Endodermal cell (in vitro differentiated cells): ENCODE measurements at regions not wholly inside any gene's neighbourhood (a gene's known extent, or its start where the extent isn't known, plus 50 kb on each side); places are given as distances from the start of the nearest gene placed in this dataset.
"Not testable (repeated sequence)": the region's sequence is repeated elsewhere in the genome, so short reads cannot be mapped to it uniquely, and the experiment has no call there.

Experiments used
- DNase-seq: peaks from one replicate; pipeline ENCODE4 v3.0.0-alpha.2; 2017
- H3K27ac ChIP-seq: 2 replicates; pipeline ENCODE4 v1.5.1; 2013; ENCODE audit warnings: mild to moderate bottlenecking, low read depth, low read length, moderate library complexity
- H3K27me3 ChIP-seq: 2 replicates; pipeline ENCODE4 v1.6.1; 2013; ENCODE audit warnings: mild to moderate bottlenecking, low read length, moderate library complexity; ENCODE audit not compliant: insufficient read depth, control insufficient read depth, poor library complexity, severe bottlenecking
- H3K36me3 ChIP-seq: 2 replicates; pipeline ENCODE4 v1.7.0; 2013; ENCODE audit warnings: mild to moderate bottlenecking, low read length, moderate library complexity; ENCODE audit not compliant: control insufficient read depth, insufficient read depth
- H3K4me1 ChIP-seq: one replicate; pipeline ENCODE4 v1.7.0; 2013; ENCODE audit warnings: low read length; ENCODE audit not compliant: control insufficient read depth, insufficient read depth
- H3K4me3 ChIP-seq: 2 replicates; pipeline ENCODE4 v1.5.1; 2013; ENCODE audit warnings: mild to moderate bottlenecking, low read length, moderate library complexity
- H3K9ac ChIP-seq: 2 replicates; pipeline ENCODE4 v1.6.1; 2013; ENCODE audit warnings: mild to moderate bottlenecking, low read length, moderate library complexity; ENCODE audit not compliant: poor library complexity, severe bottlenecking; ENCODE audit errors: extremely low read depth
- H3K9me3 ChIP-seq: 2 replicates; pipeline ENCODE4 v1.6.1; 2013; ENCODE audit warnings: mild to moderate bottlenecking, low read length, moderate library complexity; ENCODE audit not compliant: control insufficient read depth
- H3K27ac Mint-ChIP-seq: 2 replicates; pipeline ENCODE4 v1.8.0; 2020; ENCODE audit warnings: mixed read lengths
- H3K27me3 Mint-ChIP-seq: 2 replicates; pipeline ENCODE4 v1.8.0; 2021; ENCODE audit warnings: mild to moderate bottlenecking, mixed read lengths; ENCODE audit not compliant: insufficient read depth
- H3K36me3 Mint-ChIP-seq: 2 replicates; pipeline ENCODE4 v1.8.0; 2020; ENCODE audit warnings: low read depth, mixed read lengths
- H3K4me1 Mint-ChIP-seq: 2 replicates; pipeline ENCODE4 v1.8.0; 2020; ENCODE audit warnings: mixed read lengths
- H3K4me3 Mint-ChIP-seq: 2 replicates; pipeline ENCODE4 v1.8.0; 2020; ENCODE audit warnings: mild to moderate bottlenecking, moderate library complexity, mixed read lengths
- H3K9me3 Mint-ChIP-seq: 2 replicates; pipeline ENCODE4 v1.8.0; 2020; ENCODE audit warnings: mild to moderate bottlenecking, mixed read lengths
- WGBS, 2 experiments: methylation state at CpG; one replicate each; pipeline versions ENCODE4 v1.1.5 to v1.1.7; 2013; ENCODE audit warnings: missing lambda C conversion rate in 2 of 2, mixed read lengths in 1 of 2; ENCODE audit not compliant: insufficient coverage in 1 of 2, insufficient read length in 1 of 2; 5-methylcytosine and 5-hydroxymethylcytosine counted together
- TF ChIP-seq, protein P1 (sequence below): fragments of 200-600 bp; sonication (generic); conservative IDR thresholded peaks from 2 replicates; pipeline ENCODE4 v1.5.0; 2021; ENCODE audit warnings: antibody characterized with exemption, mild to moderate bottlenecking

DNA sequence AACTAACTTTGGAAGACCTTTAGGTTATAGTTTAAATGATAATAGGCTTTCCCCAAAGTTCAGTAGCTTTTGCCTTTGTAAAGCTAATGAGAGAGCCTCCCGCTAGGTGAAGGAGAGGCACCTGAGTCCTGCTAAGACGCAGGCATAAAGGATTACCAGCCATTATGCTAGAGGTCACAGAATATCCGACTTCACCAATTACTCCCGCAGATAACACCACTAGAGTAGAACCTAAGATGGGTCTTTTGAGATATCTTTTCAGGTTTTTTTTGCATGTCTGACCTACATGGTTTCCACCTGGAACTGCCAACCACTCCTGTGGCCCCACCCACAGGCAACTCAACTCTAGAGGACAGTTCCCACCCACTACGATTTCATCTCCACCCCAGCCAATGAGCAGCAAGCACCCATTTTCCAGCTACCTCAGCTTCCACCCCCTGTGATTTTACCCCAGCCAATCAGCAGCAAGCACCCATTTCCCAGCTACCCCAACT, 314.3 kb downstream of the BRD1 start:
- Mint-ChIP-seq H3K36me3 (no peaks in the 10 kb centered on the region), H3K9me3 (peaks cover 16% of the 10 kb centered on the region), H3K27ac (no peak overlapping the region), H3K4me1 (peaks cover 9% of the 10 kb centered on the region), H3K27me3 (no peaks in the 10 kb centered on the region), H3K4me3 (no peak overlapping the region)
- Histone ChIP-seq H3K4me1 (no peaks in the 10 kb centered on the region), H3K27ac (no peak overlapping the region), H3K9me3 (peaks cover 6% of the 10 kb centered on the region), H3K36me3 (no peaks in the 10 kb centered on the region), H3K9ac (no peak overlapping the region), H3K4me3 (no peak overlapping the region), H3K27me3 (no peaks in the 10 kb centered on the region)
- DNase-seq = peak; percentile 59
- TF ChIP-seq, protein P1, sequence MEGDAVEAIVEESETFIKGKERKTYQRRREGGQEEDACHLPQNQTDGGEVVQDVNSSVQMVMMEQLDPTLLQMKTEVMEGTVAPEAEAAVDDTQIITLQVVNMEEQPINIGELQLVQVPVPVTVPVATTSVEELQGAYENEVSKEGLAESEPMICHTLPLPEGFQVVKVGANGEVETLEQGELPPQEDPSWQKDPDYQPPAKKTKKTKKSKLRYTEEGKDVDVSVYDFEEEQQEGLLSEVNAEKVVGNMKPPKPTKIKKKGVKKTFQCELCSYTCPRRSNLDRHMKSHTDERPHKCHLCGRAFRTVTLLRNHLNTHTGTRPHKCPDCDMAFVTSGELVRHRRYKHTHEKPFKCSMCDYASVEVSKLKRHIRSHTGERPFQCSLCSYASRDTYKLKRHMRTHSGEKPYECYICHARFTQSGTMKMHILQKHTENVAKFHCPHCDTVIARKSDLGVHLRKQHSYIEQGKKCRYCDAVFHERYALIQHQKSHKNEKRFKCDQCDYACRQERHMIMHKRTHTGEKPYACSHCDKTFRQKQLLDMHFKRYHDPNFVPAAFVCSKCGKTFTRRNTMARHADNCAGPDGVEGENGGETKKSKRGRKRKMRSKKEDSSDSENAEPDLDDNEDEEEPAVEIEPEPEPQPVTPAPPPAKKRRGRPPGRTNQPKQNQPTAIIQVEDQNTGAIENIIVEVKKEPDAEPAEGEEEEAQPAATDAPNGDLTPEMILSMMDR = no peak
- 64 to 73% methylated on average over 5 of the region's 5 CpGs for WGBS, 2 experiments

DNA sequence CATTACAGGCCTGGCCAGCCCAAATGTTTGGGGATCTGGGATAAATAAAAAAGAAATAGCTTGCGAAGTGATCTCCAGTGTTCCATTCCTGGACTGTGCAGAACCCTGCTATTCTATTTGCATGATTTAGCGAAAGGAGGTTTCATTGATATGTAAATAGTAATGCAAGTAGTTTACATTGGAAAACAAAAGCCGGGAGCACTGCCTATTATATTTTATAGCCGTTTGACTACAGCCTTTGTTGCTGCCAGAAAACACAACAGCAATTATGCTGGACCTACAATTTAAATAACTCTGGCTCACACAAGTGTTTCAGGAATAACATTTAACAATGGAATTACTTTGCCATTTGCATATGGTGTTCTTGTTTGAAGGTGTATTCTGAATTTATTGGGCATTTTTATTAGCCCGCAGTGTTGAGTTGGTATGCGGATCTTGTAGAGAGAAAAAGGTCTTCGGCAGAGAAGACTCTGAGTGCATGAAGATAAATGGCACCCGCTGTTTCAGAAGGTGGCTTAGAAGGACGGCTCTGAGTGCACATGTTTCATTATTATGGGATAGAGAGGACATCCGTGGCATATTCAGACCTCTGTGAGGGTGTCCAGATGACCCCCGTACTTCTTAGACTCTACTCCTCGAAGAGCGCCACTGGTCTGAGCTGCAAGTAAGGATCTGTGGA, 315.0 kb downstream of the BRD1 start:
- H3K4me3 ChIP-seq = no peak overlapping the region
- no peaks in the 10 kb centered on the region for H3K4me1 ChIP-seq
- peaks cover 6% of the 10 kb centered on the region for H3K9me3 ChIP-seq
- TF ChIP-seq, protein P1 = no peak
- DNase-seq = peak; percentile 12
- peaks cover 9% of the 10 kb centered on the region for H3K4me1 Mint-ChIP-seq
- no peaks in the 10 kb centered on the region for H3K36me3 Mint-ChIP-seq
- WGBS, 2 experiments = 86 to 87% methylated on average over 13 of the region's 13 CpGs
- peaks cover 16% of the 10 kb centered on the region for H3K9me3 Mint-ChIP-seq
- H3K27ac ChIP-seq = no peak overlapping the region
- H3K9ac ChIP-seq = no peak overlapping the region
- no peak overlapping the region for H3K4me3 Mint-ChIP-seq
- H3K27me3 Mint-ChIP-seq = no peaks in the 10 kb centered on the region
- H3K27ac Mint-ChIP-seq = no peak overlapping the region
- no peaks in the 10 kb centered on the region for H3K27me3 ChIP-seq
- H3K36me3 ChIP-seq = no peaks in the 10 kb centered on the region

DNA sequence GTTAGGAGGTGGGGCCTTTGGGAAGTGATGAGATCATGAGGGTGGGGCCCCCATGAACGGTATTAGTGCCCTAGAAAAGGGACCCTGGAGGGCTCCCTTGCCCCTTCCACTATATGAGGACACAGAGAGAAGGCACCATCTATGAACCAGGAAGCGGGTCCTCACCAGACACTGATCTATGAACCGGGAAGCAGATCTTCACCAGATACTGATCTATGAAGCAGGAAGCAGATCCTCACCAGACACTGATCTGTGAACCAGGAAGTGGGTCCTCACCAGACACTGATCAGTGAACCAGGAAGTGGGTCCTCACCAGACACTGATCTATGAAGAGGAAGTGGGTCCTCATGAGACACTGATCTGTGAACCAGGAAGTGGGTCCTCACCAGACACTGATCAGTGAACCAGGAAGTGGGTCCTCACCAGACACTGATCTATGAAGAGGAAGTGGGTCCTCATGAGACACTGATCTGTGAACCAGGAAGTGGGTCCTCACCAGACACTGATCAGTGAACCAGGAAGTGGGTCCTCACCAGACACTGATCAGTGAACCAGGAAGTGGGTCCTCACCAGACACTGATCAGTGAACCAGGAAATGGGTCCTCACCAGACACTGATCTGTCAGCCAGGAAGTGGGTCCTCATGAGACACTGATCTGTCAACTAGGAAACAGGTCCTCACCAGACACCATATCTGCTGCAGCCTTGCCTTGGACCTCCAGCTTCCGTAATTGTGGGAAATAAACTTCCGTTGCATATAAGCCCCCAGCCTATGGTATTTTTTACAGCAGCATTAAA, 316.1 kb downstream of the BRD1 start:
- not testable (repeated sequence) for H3K36me3 ChIP-seq, H3K4me3 Mint-ChIP-seq, H3K36me3 Mint-ChIP-seq, H3K4me3 ChIP-seq, H3K27ac ChIP-seq, H3K4me1 Mint-ChIP-seq, H3K27me3 Mint-ChIP-seq, H3K9me3 ChIP-seq, H3K27me3 ChIP-seq, H3K9ac ChIP-seq, H3K27ac Mint-ChIP-seq, H3K4me1 ChIP-seq
- H3K9me3 Mint-ChIP-seq = peaks cover 16% of the 10 kb centered on the region
- peak; percentile 16 for DNase-seq
- 93% methylated on average over 5 of the region's 5 CpGs; no CpG with 5 or more reads in 1 of the 2 experiments for WGBS, 2 experiments
